Breast epithelium (tissue), 4 donors: ENCODE measurements at regions not wholly inside any gene's neighbourhood (a gene's known extent, or its start where the extent isn't known, plus 50 kb on each side); places are given as distances from the start of the nearest gene placed in this dataset.

Experiments used
- DNase-seq, 2 donors: peaks; one replicate each; pipeline ENCODE4 v3.0.0-alpha.2; 2019; ENCODE audit warnings: low spot score in 2 of 2
- H3K27ac ChIP-seq, 2 donors: fragments of 200-600 bp; sonication (generic) in 1 of 2; one replicate each; pipeline ENCODE4 v1.5.1; 2016 to 2019; ENCODE audit warnings: mild to moderate bottlenecking in 1 of 2
- H3K27me3 ChIP-seq, 2 donors: fragments of 200-600 bp; sonication (generic) in 1 of 2; one replicate each; pipeline versions ENCODE4 v1.5.1 to v1.6.0; 2017 to 2019; ENCODE audit warnings: control low read depth in 1 of 2, mild to moderate bottlenecking in 1 of 2
- H3K36me3 ChIP-seq: fragments of 200-600 bp; one replicate; pipeline ENCODE4 v1.5.1; 2019
- H3K4me1 ChIP-seq, 2 donors: fragments of 200-600 bp; sonication (generic); one replicate each; pipeline ENCODE4 v1.5.1; 2016 to 2019; ENCODE audit warnings: control low read depth in 1 of 2
- H3K4me3 ChIP-seq, 3 donors: fragments of 200-600 bp; sonication (generic); 1 replicate in 2 of 3; 2 replicates in 1 of 3; pipeline ENCODE4 v1.5.1; 2016 to 2019; ENCODE audit warnings: mild to moderate bottlenecking in 3 of 3, moderate library complexity in 2 of 3
- H3K9me3 ChIP-seq, 2 donors: fragments of 200-600 bp; sonication (generic) in 1 of 2; one replicate each; pipeline ENCODE4 v1.5.1; 2016 to 2019; ENCODE audit warnings: control low read depth in 1 of 2
- POLR2A ChIP-seq: fragments of 450-650 bp; IDR thresholded peaks from one replicate; pipeline ENCODE4 v1.6.1; 2016; ENCODE audit warnings: antibody characterized with exemption, mild to moderate bottlenecking, moderate library complexity
- POLR2AphosphoS5 ChIP-seq, 3 donors: sonication (generic); formaldehyde crosslinking; IDR thresholded peaks; one replicate each; pipeline ENCODE4 v1.6.1; 2017; ENCODE audit warnings: antibody characterized with exemption in 3 of 3
- intact Hi-C: fragments of 100-400 bp; cut with DNase I; formaldehyde crosslinking; loops from one replicate; pipeline ENCODE4 v1.15.1; 2023; ENCODE audit warnings: low total_unique reads
- TF ChIP-seq, protein P1 (sequence below), 3 donors: fragments of 450-650 bp; IDR thresholded peaks; one replicate each; pipeline ENCODE4 v1.5.1; 2016 to 2017; ENCODE audit warnings: antibody characterized with exemption in 3 of 3, mild to moderate bottlenecking in 3 of 3, moderate library complexity in 3 of 3

DNA sequence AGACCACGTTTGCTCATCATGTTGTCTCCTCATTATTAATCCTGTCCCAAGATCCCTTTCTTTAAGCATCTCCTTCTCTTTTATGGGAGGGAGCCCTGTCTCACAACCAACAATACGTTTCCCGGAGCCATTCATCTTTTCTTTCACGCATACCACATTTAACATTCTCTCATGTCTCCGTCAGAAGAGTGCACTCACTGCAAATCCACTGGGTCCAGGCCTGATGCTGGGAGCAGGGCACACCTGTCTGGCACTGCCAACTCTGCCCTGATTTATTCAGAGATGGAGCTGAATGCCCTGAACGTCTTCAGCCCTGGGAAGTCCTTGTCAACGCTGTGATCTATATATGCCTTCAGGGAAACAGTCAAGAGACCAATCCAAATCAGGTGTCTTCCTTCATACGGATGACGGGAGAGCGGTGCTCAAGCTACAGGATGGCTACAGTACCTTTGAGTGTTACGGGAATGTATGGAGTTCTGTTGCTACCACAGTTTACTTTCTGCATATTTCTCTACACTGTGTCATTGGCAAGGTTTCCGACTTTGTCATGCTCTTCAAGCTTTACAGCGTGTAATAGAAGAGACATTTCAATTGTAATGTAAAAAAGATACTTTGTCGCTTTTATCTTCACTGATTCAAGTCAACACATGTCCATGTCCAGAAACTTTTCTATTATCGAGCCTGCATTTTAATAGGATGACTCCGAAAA lies 140.4 kb upstream of the SLITRK2 start:
- H3K27me3 ChIP-seq = peaks cover 0 to 12% of the 10 kb centered on the region in 2 donors
- no peak for TF ChIP-seq POLR2A
- TF ChIP-seq POLR2AphosphoS5 (IDR thresholded peaks at IDR 0.05) = no peak
- TF ChIP-seq, protein P1, sequence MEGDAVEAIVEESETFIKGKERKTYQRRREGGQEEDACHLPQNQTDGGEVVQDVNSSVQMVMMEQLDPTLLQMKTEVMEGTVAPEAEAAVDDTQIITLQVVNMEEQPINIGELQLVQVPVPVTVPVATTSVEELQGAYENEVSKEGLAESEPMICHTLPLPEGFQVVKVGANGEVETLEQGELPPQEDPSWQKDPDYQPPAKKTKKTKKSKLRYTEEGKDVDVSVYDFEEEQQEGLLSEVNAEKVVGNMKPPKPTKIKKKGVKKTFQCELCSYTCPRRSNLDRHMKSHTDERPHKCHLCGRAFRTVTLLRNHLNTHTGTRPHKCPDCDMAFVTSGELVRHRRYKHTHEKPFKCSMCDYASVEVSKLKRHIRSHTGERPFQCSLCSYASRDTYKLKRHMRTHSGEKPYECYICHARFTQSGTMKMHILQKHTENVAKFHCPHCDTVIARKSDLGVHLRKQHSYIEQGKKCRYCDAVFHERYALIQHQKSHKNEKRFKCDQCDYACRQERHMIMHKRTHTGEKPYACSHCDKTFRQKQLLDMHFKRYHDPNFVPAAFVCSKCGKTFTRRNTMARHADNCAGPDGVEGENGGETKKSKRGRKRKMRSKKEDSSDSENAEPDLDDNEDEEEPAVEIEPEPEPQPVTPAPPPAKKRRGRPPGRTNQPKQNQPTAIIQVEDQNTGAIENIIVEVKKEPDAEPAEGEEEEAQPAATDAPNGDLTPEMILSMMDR (IDR thresholded peaks at IDR 0.05) = no peak

DNA sequence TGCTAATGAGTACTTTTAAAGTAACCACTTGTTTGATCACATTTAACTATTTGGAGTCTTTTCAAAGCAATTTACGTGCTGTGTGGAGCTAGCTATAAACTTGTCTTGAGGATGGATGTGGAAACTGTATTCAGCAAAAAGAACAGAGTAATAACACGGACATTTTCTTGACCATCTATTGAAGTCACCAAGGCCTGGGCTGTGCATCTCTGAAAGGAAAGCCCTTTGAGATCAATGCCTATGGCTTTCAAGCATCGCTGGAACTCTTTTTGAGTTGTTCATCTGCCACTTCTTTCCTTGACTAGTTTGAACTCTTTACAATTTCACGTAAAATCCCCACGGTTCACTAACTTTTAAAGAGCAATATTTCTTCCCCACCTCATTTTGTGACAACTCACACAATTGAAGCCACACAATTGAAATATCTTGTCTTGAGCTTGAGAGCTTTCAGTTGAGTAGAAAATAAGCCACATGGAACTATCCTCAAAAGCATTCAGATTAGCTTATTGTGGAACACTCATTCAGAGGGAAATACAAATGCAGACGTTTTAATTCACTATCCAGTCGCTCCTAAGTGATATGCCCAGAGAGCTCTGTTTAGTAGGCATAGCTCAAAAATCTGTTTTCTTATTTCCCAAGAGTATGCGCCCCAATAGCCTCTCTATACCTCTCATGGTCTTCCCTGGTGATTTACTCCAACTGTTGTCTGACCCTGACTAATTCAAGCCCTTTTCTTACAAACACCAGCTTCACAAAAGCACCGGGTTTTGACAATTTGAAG lies 134.9 kb upstream of the SLITRK2 start:
- intact Hi-C loops = no loop called here
- H3K27me3 ChIP-seq = no peaks in the 10 kb centered on the region
- no peak overlapping the region for H3K4me3 ChIP-seq
- no peaks in the 10 kb centered on the region for H3K4me1 ChIP-seq
- H3K27ac ChIP-seq = no peak overlapping the region
- no peaks in the 10 kb centered on the region for H3K9me3 ChIP-seq
- TF ChIP-seq POLR2AphosphoS5 (IDR thresholded peaks at IDR 0.05) (no peak), POLR2A (no peak)
- TF ChIP-seq, protein P1 (IDR thresholded peaks at IDR 0.05) = no peak
- H3K36me3 ChIP-seq = no peaks in the 10 kb centered on the region
- no peak for DNase-seq

More for the DNA sequence above, 140.4 kb upstream of the SLITRK2 start:
- no peak for DNase-seq
- H3K9me3 ChIP-seq = no peaks in the 10 kb centered on the region
- H3K4me1 ChIP-seq = no peaks in the 10 kb centered on the region
- no peak overlapping the region for H3K27ac ChIP-seq
- no peak overlapping the region for H3K4me3 ChIP-seq
- intact Hi-C loops = no loop called here
- no peaks in the 10 kb centered on the region for H3K36me3 ChIP-seq

DNA sequence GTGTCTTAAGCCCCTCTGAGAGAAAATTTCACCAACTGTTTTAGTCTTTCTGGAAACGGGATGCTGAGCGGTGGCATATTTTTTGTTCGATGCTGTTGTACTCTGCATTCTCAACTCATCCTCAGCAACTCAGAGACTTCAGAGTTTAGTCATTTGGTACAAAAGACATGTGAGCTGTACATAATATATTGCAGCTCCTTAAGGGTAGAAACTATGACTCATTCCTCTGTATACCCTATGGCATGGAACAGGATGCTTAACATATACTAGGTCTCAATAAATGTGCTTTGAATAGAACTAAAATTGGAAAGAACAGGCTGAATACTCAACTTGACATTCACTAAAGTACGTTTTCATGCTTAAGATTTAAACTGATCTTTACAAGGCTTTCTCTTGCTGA lies 130.5 kb upstream of the SLITRK2 start:
- no peaks in the 10 kb centered on the region for H3K36me3 ChIP-seq
- DNase-seq = no peak
- H3K27ac ChIP-seq = no peak overlapping the region
- H3K4me3 ChIP-seq = no peak overlapping the region
- no peaks in the 10 kb centered on the region for H3K4me1 ChIP-seq
- TF ChIP-seq POLR2AphosphoS5 (IDR thresholded peaks at IDR 0.05) (no peak), POLR2A (no peak)
- TF ChIP-seq, protein P1 (IDR thresholded peaks at IDR 0.05) = no peak
- no peaks in the 10 kb centered on the region for H3K27me3 ChIP-seq
- intact Hi-C loops = no loop called here
- H3K9me3 ChIP-seq = no peaks in the 10 kb centered on the region

DNA sequence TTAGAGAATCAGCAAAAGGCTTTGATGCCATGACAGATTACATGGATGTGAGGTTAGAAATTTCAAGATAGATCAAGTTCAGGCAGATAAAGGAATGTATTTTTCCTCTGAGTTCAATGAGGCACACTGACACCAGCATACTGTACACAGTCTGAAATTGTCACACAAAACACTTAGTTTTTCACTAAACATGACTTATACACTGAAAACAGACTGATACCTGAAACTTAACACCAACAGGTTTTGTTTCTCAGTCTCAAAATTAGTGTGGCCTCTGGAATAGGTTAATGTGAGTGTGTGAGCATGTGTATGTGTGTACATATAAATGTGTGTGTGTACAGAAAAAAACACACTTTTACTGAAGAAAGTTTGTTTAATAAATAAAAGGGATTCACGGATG lies 129.9 kb upstream of the SLITRK2 start:
- H3K27me3 ChIP-seq = no peaks in the 10 kb centered on the region
- H3K4me1 ChIP-seq = no peaks in the 10 kb centered on the region
- DNase-seq = no peak
- TF ChIP-seq, protein P1 (IDR thresholded peaks at IDR 0.05) = no peak
- TF ChIP-seq POLR2A (no peak), POLR2AphosphoS5 (IDR thresholded peaks at IDR 0.05) (no peak)
- no peaks in the 10 kb centered on the region for H3K36me3 ChIP-seq
- H3K9me3 ChIP-seq = no peaks in the 10 kb centered on the region
- intact Hi-C loops = no loop called here
- no peak overlapping the region for H3K4me3 ChIP-seq
- H3K27ac ChIP-seq = no peak overlapping the region

DNA sequence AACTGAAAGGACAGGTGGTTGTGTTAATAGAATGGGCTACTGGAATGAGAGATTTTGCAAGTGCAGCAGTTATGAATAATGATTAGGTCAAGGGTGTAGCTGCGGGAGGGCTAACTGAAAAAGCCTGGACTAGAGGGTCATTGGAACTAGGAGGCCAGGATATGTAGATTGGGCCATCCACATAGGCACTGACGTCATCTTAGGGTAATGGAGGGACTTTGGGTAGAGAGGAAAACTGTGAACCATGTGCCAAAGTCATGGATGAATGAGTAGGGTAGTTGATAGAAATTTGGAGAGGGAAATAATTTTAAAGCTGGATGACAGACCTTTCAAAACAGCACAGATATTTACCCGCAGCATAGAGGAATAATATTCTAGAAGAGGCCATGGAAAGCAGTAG lies 123.6 kb upstream of the SLITRK2 start:
- no peak for DNase-seq
- intact Hi-C loops = no loop called here
- Histone ChIP-seq H3K36me3 (no peaks in the 10 kb centered on the region), H3K4me1 (no peaks in the 10 kb centered on the region), H3K9me3 (no peaks in the 10 kb centered on the region), H3K27ac (no peak overlapping the region), H3K27me3 (no peaks in the 10 kb centered on the region), H3K4me3 (no peak overlapping the region)
- TF ChIP-seq, protein P1 (IDR thresholded peaks at IDR 0.05) = no peak
- TF ChIP-seq POLR2A (no peak), POLR2AphosphoS5 (IDR thresholded peaks at IDR 0.05) (no peak)
